ENCODE measurements at regions not wholly inside any gene's neighbourhood (a gene's known extent, or its start where the extent isn't known, plus 50 kb on each side); places are given as distances from the start of the nearest gene placed in this dataset.
"Not testable (repeated sequence)": the region's sequence is repeated elsewhere in the genome, so short reads cannot be mapped to it uniquely, and the experiment has no call there.

DNA sequence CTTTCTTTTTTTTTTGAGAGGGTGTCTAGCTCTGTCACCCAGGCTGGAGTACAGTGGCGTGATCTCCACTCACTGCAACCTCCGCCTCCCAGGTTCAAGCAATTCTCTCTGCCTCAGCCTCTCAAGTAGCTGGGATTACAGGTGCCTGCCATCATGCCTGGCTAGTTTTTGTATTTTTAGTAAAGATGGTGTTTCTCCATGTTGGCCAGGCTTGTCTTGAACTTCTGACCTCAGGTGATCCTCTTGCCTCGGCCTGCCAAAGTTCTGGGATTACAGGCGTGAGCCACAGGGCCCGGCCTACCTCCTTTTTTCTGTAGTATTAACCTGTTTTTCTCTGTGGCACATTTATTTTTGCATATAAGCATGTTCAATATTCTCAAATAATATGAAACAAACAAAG lies 90.1 kb upstream of the PNPT1 start:
- H2BK15ac ChIP-seq (ENCODE audit: low read depth, low read length); H3K4ac ChIP-seq (ENCODE audit: low read depth, low read length); H2BK5ac ChIP-seq (ENCODE audit: low read depth, low read length, poor library complexity, severe bottlenecking); H2AK9ac ChIP-seq (replicated peaks; ENCODE audit: low read depth, low read length, poor library complexity); H2AFZ ChIP-seq (replicated peaks; ENCODE audit: low read length, poor library complexity); H3K4me1 ChIP-seq (ENCODE audit: control insufficient read depth, insufficient read depth, low read length); H4K8ac ChIP-seq (ENCODE audit: low read depth in 2 of 2, low read length in 2 of 2); H3K36me3 ChIP-seq (ENCODE audit: control insufficient read depth, insufficient read depth, low read length); in situ Hi-C loops (cut with MboI; ENCODE audit: low sequenced_read_pairs); H3K4me2 ChIP-seq (ENCODE audit: low read depth, low read length); H3K9me3 ChIP-seq (ENCODE audit: control insufficient read depth, insufficient read depth, low read length); H3K4me3 ChIP-seq (ENCODE audit: insufficient read depth, low read depth, low read length); H4K91ac ChIP-seq (ENCODE audit: insufficient read depth, low read depth, low read length); intact Hi-C loops (cut with micrococcal nuclease); ATAC-seq (ENCODE audit: low read depth); H3K27me3 ChIP-seq (ENCODE audit: control insufficient read depth, insufficient read depth, low read length); H3K9me1 ChIP-seq (ENCODE audit: insufficient read depth, low read length); H2BK120ac ChIP-seq (ENCODE audit: low read depth, low read length); dilution Hi-C loops (cut with HindIII; ENCODE audit: low sequenced_read_pairs, unreplicated experiment); H2BK20ac ChIP-seq (ENCODE audit: low read depth, low read length); H3K9ac ChIP-seq (ENCODE audit: low read depth, low read length); DNase-seq; POLR2A ChIA-PET (ENCODE audit: unreplicated experiment); H3K27ac ChIP-seq (ENCODE audit: insufficient read depth, low read length); H4K5ac ChIP-seq (ENCODE audit: low read depth, low read length); H3K56ac ChIP-seq (ENCODE audit: extremely low read depth, insufficient read depth, low read length); H4K20me1 ChIP-seq (ENCODE audit: insufficient read depth, low read length); H3K14ac ChIP-seq (replicated peaks; ENCODE audit: low read depth, low read length); H3K79me1 ChIP-seq (ENCODE audit: low read depth in 1 of 2, low read length in 2 of 2); H3K18ac ChIP-seq (ENCODE audit: low read depth, low read length); BruUV-seq (replicated peaks); H3K23ac ChIP-seq (ENCODE audit: low read depth, low read length); H2AK5ac ChIP-seq (ENCODE audit: low read depth, low read length); CTCF ChIA-PET: not testable (repeated sequence)
- no CpG with 5 or more reads among the region's 5 CpGs for WGBS, 2 experiments (ENCODE audit: extremely low coverage in 2 of 2, insufficient read length in 1 of 2)

Measured in IMR-90 (cell line).